IMR-90 (cell line): ENCODE measurements at regions not wholly inside any gene's neighbourhood (a gene's known extent, or its start where the extent isn't known, plus 50 kb on each side); places are given as distances from the start of the nearest gene placed in this dataset.

Experiments used
- ATAC-seq: fragments of 200-7000 bp; cut with Tn5 transposase; 2 replicates; pipeline ENCODE4 v1.9.1; 2020; ENCODE audit warnings: low read depth, mild to moderate bottlenecking, moderate library complexity
- BruUV-seq: library from RNA; stranded (reverse); fragments of 400-500 nt; replicated peaks from 2 replicates; lab custom pipeline; 2021; lab: Mats Ljungman, UMichigan
- CTCF ChIA-PET: fragments of 300-600 bp; formaldehyde crosslinking; extraction: SDS; loops from one replicate; lab custom pipeline; 2021; ENCODE audit warnings: antibody characterized with exemption; lab: Yijun Ruan, JAX
- POLR2A ChIA-PET: fragments of 300-600 bp; sonication (Branson Sonifier 250); formaldehyde crosslinking; loops from one replicate; lab custom pipeline; 2022; ENCODE audit warnings: antibody characterized with exemption; ENCODE audit not compliant: unreplicated experiment; lab: Charles Lee
- DNase-seq: peaks from one replicate; pipeline ENCODE4 v3.0.0; 2013
- H2AFZ ChIP-seq: replicated peaks from 2 replicates; pipeline ENCODE3; 2013; ENCODE audit warnings: low read length, mild to moderate bottlenecking; ENCODE audit not compliant: poor library complexity
- H2AK5ac ChIP-seq: 2 replicates; pipeline ENCODE4 v1.6.1; 2013; ENCODE audit warnings: low read depth, low read length, inconsistent platforms
- H2AK9ac ChIP-seq: replicated peaks from 2 replicates; pipeline ENCODE3; 2013; ENCODE audit warnings: mild to moderate bottlenecking, low read depth, low read length, moderate library complexity; ENCODE audit not compliant: poor library complexity
- H2BK120ac ChIP-seq: 2 replicates; pipeline ENCODE4 v1.6.1; 2013; ENCODE audit warnings: low read depth, low read length, inconsistent platforms
- H2BK15ac ChIP-seq: 3 replicates; pipeline ENCODE4 v1.6.1; 2013; ENCODE audit warnings: low read depth, low read length, inconsistent platforms
- H2BK20ac ChIP-seq: 2 replicates; pipeline ENCODE4 v1.6.1; 2013; ENCODE audit warnings: low read depth, mild to moderate bottlenecking, inconsistent platforms, low read length, moderate library complexity
- H2BK5ac ChIP-seq: 2 replicates; pipeline ENCODE4 v1.6.1; 2013; ENCODE audit warnings: mild to moderate bottlenecking, low read depth, low read length, inconsistent platforms; ENCODE audit not compliant: poor library complexity, severe bottlenecking
- H3K14ac ChIP-seq: replicated peaks from 2 replicates; pipeline ENCODE4 v1.6.1; 2013; ENCODE audit warnings: low read depth, low read length, inconsistent platforms
- H3K18ac ChIP-seq: 2 replicates; pipeline ENCODE4 v1.6.1; 2013; ENCODE audit warnings: low read depth, low read length, control low read depth
- H3K23ac ChIP-seq: 2 replicates; pipeline ENCODE4 v1.6.1; 2013; ENCODE audit warnings: low read depth, low read length, inconsistent platforms
- H3K27ac ChIP-seq: 2 replicates; pipeline ENCODE4 v1.5.1; 2013; ENCODE audit warnings: mild to moderate bottlenecking, control low read depth, low read length; ENCODE audit not compliant: insufficient read depth
- H3K27me3 ChIP-seq: 2 replicates; pipeline ENCODE4 v1.6.1; 2013; ENCODE audit warnings: low read length; ENCODE audit not compliant: control insufficient read depth, insufficient read depth
- H3K36me3 ChIP-seq: 2 replicates; pipeline ENCODE4 v1.6.1; 2013; ENCODE audit warnings: low read length, mixed read lengths; ENCODE audit not compliant: control insufficient read depth, insufficient read depth
- H3K4ac ChIP-seq: 2 replicates; pipeline ENCODE4 v1.6.1; 2013; ENCODE audit warnings: low read depth, low read length, inconsistent platforms
- H3K4me1 ChIP-seq: 2 replicates; pipeline ENCODE4 v1.6.1; 2013; ENCODE audit warnings: low read length, mixed read lengths; ENCODE audit not compliant: control insufficient read depth, insufficient read depth
- H3K4me2 ChIP-seq: 2 replicates; pipeline ENCODE4 v1.6.1; 2013; ENCODE audit warnings: low read depth, mild to moderate bottlenecking, control low read depth, low read length, moderate library complexity
- H3K4me3 ChIP-seq: 2 replicates; pipeline ENCODE4 v1.5.1; 2013; ENCODE audit warnings: low read depth, mild to moderate bottlenecking, control low read depth, low read length, moderate library complexity; ENCODE audit not compliant: insufficient read depth
- H3K56ac ChIP-seq: 2 replicates; pipeline ENCODE4 v1.6.1; 2013; ENCODE audit warnings: low read length, inconsistent platforms; ENCODE audit not compliant: insufficient read depth; ENCODE audit errors: extremely low read depth
- H3K79me1 ChIP-seq, 2 experiments: 2 replicates each; pipeline ENCODE4 v1.6.1; 2013; ENCODE audit warnings: low read length in 2 of 2, inconsistent platforms in 1 of 2, low read depth in 1 of 2
- H3K9ac ChIP-seq: 2 replicates; pipeline ENCODE4 v1.6.1; 2013; ENCODE audit warnings: low read depth, low read length, control low read depth
- H3K9me1 ChIP-seq: 2 replicates; pipeline ENCODE4 v1.6.1; 2013; ENCODE audit warnings: low read length, inconsistent platforms; ENCODE audit not compliant: insufficient read depth
- H3K9me3 ChIP-seq: 2 replicates; pipeline ENCODE4 v1.6.1; 2013; ENCODE audit warnings: low read length; ENCODE audit not compliant: control insufficient read depth, insufficient read depth
- H4K20me1 ChIP-seq: 2 replicates; pipeline ENCODE4 v1.6.1; 2013; ENCODE audit warnings: low read length, inconsistent platforms; ENCODE audit not compliant: insufficient read depth
- H4K5ac ChIP-seq: 2 replicates; pipeline ENCODE4 v1.6.1; 2013; ENCODE audit warnings: mild to moderate bottlenecking, low read depth, low read length, control low read depth
- H4K8ac ChIP-seq, 2 experiments: 2 replicates each; pipeline ENCODE4 v1.6.1; 2013; ENCODE audit warnings: low read depth in 2 of 2, low read length in 2 of 2, control low read depth in 1 of 2, inconsistent platforms in 1 of 2
- H4K91ac ChIP-seq: 2 replicates; pipeline ENCODE4 v1.6.1; 2013; ENCODE audit warnings: low read depth, low read length, inconsistent platforms; ENCODE audit not compliant: insufficient read depth
- FOS ChIP-seq: fragments of 150-350 bp; IDR thresholded peaks from 2 replicates; pipeline ENCODE4 v1.6.1; 2016; ENCODE audit warnings: low read depth, low read length
- RCOR1 ChIP-seq: IDR thresholded peaks from 2 replicates; pipeline ENCODE4 v1.6.1; 2012; ENCODE audit warnings: mild to moderate bottlenecking, low read length, improper control_type of control experiment; ENCODE audit not compliant: insufficient replicate concordance
- RFX5 ChIP-seq: IDR thresholded peaks from 2 replicates; pipeline ENCODE4 v1.8.0; 2012; ENCODE audit warnings: low read depth, mild to moderate bottlenecking, low read length, moderate library complexity
- WGBS, 2 experiments: methylation state at CpG; one replicate each; pipeline versions ENCODE4 v1.1.5 to v1.1.7; 2013; ENCODE audit warnings: missing lambda C conversion rate in 2 of 2; ENCODE audit not compliant: insufficient read length in 1 of 2; ENCODE audit errors: extremely low coverage in 2 of 2; 5-methylcytosine and 5-hydroxymethylcytosine counted together
- dilution Hi-C: fragments of 300-500 bp; cut with HindIII; formaldehyde crosslinking; loops from one replicate; pipeline ENCODE4 v1.14.3; 2018; ENCODE audit warnings: low sequenced_read_pairs; ENCODE audit not compliant: unreplicated experiment
- in situ Hi-C: fragments of 300-500 bp; cut with MboI; formaldehyde crosslinking; loops from 3 replicates; pipeline ENCODE4 v1.14.3; 2019; ENCODE audit warnings: low sequenced_read_pairs, inconsistent platforms, mixed read lengths
- intact Hi-C: fragments of 100-400 bp; cut with micrococcal nuclease; formaldehyde crosslinking; loops from 2 replicates; pipeline ENCODE4 v1.10.0; 2022
- TF ChIP-seq, protein P1 (sequence below): fragments of 150-350 bp; IDR thresholded peaks from 2 replicates; pipeline ENCODE4 v1.6.1; 2016; ENCODE audit warnings: low read depth, mild to moderate bottlenecking, low read length, moderate library complexity, borderline replicate concordance

DNA sequence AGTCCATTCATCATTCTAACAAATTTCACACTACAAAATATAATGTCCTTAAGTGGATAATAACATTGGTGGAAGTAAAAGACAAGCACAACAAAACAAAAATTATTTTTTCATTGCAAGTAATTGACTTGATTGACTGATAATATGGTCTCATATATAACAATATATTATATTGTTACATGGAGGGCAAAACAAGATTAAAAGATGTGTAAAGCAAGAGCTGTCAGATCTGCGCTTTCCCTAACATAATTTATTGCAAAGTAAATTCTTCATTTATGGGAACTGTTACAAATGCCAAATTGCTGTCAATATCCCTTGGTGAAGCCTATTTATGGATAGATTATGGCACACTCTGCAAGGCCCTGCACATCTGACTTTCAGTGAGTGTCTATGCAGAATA is 233.6 kb downstream of the PCDH7 start:
- dilution Hi-C loops (no loop called here), in situ Hi-C loops (no loop called here), intact Hi-C loops (no loop called here)
- H2BK120ac ChIP-seq, result no peak overlapping the region
- ChIA-PET POLR2A (no interaction called here), CTCF (no interaction called here)
- no peaks in the 10 kb centered on the region for H3K9me1 ChIP-seq
- H2BK15ac ChIP-seq, result no peak overlapping the region
- H2AFZ ChIP-seq, result no peak overlapping the region
- H2BK20ac ChIP-seq, result no peak overlapping the region
- no peaks in the 10 kb centered on the region for H3K36me3 ChIP-seq
- no peaks in the 10 kb centered on the region for H3K79me1 ChIP-seq
- no peak for DNase-seq
- H3K23ac ChIP-seq, result no peak overlapping the region
- H3K56ac ChIP-seq, result no peak overlapping the region
- TF ChIP-seq RFX5 (no peak), FOS (no peak), RCOR1 (no peak)
- TF ChIP-seq, protein P1, sequence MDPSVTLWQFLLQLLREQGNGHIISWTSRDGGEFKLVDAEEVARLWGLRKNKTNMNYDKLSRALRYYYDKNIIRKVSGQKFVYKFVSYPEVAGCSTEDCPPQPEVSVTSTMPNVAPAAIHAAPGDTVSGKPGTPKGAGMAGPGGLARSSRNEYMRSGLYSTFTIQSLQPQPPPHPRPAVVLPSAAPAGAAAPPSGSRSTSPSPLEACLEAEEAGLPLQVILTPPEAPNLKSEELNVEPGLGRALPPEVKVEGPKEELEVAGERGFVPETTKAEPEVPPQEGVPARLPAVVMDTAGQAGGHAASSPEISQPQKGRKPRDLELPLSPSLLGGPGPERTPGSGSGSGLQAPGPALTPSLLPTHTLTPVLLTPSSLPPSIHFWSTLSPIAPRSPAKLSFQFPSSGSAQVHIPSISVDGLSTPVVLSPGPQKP, result no peak
- no CpG with 5 or more reads among the region's 1 CpG for WGBS, 2 experiments
- no peak overlapping the region for H4K91ac ChIP-seq
- no peak overlapping the region for H3K4me3 ChIP-seq
- no peak overlapping the region for H3K9ac ChIP-seq
- no peak for ATAC-seq
- H4K8ac ChIP-seq, result no peak overlapping the region
- H3K4ac ChIP-seq, result no peak overlapping the region
- H2BK5ac ChIP-seq, result no peak overlapping the region
- H3K18ac ChIP-seq, result no peak overlapping the region
- no peaks in the 10 kb centered on the region for H3K4me1 ChIP-seq
- no TSS peak for BruUV-seq
- no peak overlapping the region for H3K4me2 ChIP-seq
- no peak overlapping the region for H3K27ac ChIP-seq
- H2AK5ac ChIP-seq, result no peak overlapping the region
- no peak overlapping the region for H2AK9ac ChIP-seq
- H3K27me3 ChIP-seq, result no peaks in the 10 kb centered on the region; the same call in 1 of the 2 replicates
- H3K14ac ChIP-seq, result no peak overlapping the region
- no peaks in the 10 kb centered on the region for H3K9me3 ChIP-seq
- no peaks in the 10 kb centered on the region for H4K20me1 ChIP-seq
- H4K5ac ChIP-seq, result no peak overlapping the region
